ENCODE measurements at regions not wholly inside any gene's neighbourhood (a gene's known extent, or its start where the extent isn't known, plus 50 kb on each side); places are given as distances from the start of the nearest gene placed in this dataset.

- ChIA-PET CTCF (no interaction called here), POLR2A (ENCODE audit: low non-redundant PET) (no interaction called here)
- no peaks in the 10 kb centered on the region for H3K4me1 ChIP-seq (ENCODE audit: insufficient read depth, low read length, poor library complexity, severe bottlenecking)
- no peak for TF ChIP-seq EZH2 (IDR thresholded peaks at IDR 0.05; ENCODE audit: borderline replicate concordance, low read depth, low read length, poor library complexity, severe bottlenecking)
- BruUV-seq (replicated peaks) = no TSS peak
- DNase-seq (ENCODE audit: low spot score) = no peak
- H3K36me3 ChIP-seq (ENCODE audit: insufficient read depth, low read length, poor library complexity, severe bottlenecking) = no peaks in the 10 kb centered on the region
- no peak overlapping the region for H3K4me3 ChIP-seq (ENCODE audit: low read depth, low read length, poor library complexity, severe bottlenecking)
- H3K27ac ChIP-seq (ENCODE audit: low read depth, low read length, poor library complexity, severe bottlenecking) = no peak overlapping the region
- intact Hi-C loops (cut with micrococcal nuclease; ENCODE audit: unreplicated experiment) = no loop called here
- H3K27me3 ChIP-seq (replicated peaks; ENCODE audit: insufficient read depth, low read depth, low read length, poor library complexity) = no peaks in the 10 kb centered on the region
- peaks cover 25% of the 10 kb centered on the region for H3K9me3 ChIP-seq (ENCODE audit: low read depth, low read length, poor library complexity, severe bottlenecking)
These were observed 771.5 kb downstream of the GALR1 start for GRCh38 chr18:78021196-78021595.

GRCh38 chr18:78031589-78031988 lies 781.9 kb downstream of the GALR1 start:
- H3K4me3 ChIP-seq (ENCODE audit: low read depth, low read length, poor library complexity, severe bottlenecking) = no peak overlapping the region
- intact Hi-C loops (cut with micrococcal nuclease; ENCODE audit: unreplicated experiment) = no loop called here
- no TSS peak for BruUV-seq (replicated peaks)
- no peaks in the 10 kb centered on the region for H3K36me3 ChIP-seq (ENCODE audit: insufficient read depth, low read length, poor library complexity, severe bottlenecking)
- ChIA-PET CTCF (no interaction called here), POLR2A (ENCODE audit: low non-redundant PET) (no interaction called here)
- no peaks in the 10 kb centered on the region for H3K4me1 ChIP-seq (ENCODE audit: insufficient read depth, low read length, poor library complexity, severe bottlenecking)
- DNase-seq (ENCODE audit: low spot score) = no peak
- H3K27ac ChIP-seq (ENCODE audit: low read depth, low read length, poor library complexity, severe bottlenecking) = no peak overlapping the region
- H3K27me3 ChIP-seq (replicated peaks; ENCODE audit: insufficient read depth, low read depth, low read length, poor library complexity) = no peaks in the 10 kb centered on the region
- TF ChIP-seq CTCF (conservative IDR thresholded peaks at IDR 0.05; ENCODE audit: low read depth, low read length) (no peak), EZH2 (IDR thresholded peaks at IDR 0.05; ENCODE audit: borderline replicate concordance, low read depth, low read length, poor library complexity, severe bottlenecking) (no peak)
- peaks cover 21% of the 10 kb centered on the region for H3K9me3 ChIP-seq (ENCODE audit: low read depth, low read length, poor library complexity, severe bottlenecking)

- Histone ChIP-seq H3K36me3 (ENCODE audit: insufficient read depth, low read length, poor library complexity, severe bottlenecking) (no peaks in the 10 kb centered on the region), H3K27me3 (replicated peaks; ENCODE audit: insufficient read depth, low read depth, low read length, poor library complexity) (no peaks in the 10 kb centered on the region), H3K4me3 (ENCODE audit: low read depth, low read length, poor library complexity, severe bottlenecking) (no peak overlapping the region), H3K27ac (ENCODE audit: low read depth, low read length, poor library complexity, severe bottlenecking) (no peak overlapping the region), H3K4me1 (ENCODE audit: insufficient read depth, low read length, poor library complexity, severe bottlenecking) (no peaks in the 10 kb centered on the region), H3K9me3 (ENCODE audit: low read depth, low read length, poor library complexity, severe bottlenecking) (peaks cover 21% of the 10 kb centered on the region)
- intact Hi-C loops (cut with micrococcal nuclease; ENCODE audit: unreplicated experiment) = no loop called here
- DNase-seq (ENCODE audit: low spot score) = no peak
- ChIA-PET POLR2A (ENCODE audit: low non-redundant PET) (no interaction called here), CTCF (no interaction called here)
- BruUV-seq (replicated peaks) = no TSS peak
- TF ChIP-seq CTCF (conservative IDR thresholded peaks at IDR 0.05; ENCODE audit: low read depth, low read length) (no peak), EZH2 (IDR thresholded peaks at IDR 0.05; ENCODE audit: borderline replicate concordance, low read depth, low read length, poor library complexity, severe bottlenecking) (no peak)
These were observed 782.3 kb downstream of the GALR1 start for GRCh38 chr18:78031991-78032390.

- DNase-seq (ENCODE audit: low spot score) = no peak
- no peak overlapping the region for H3K27ac ChIP-seq (ENCODE audit: low read depth, low read length, poor library complexity, severe bottlenecking)
- POLR2A ChIA-PET (ENCODE audit: low non-redundant PET) = no interaction called here
- peaks cover 25% of the 10 kb centered on the region for H3K9me3 ChIP-seq (ENCODE audit: low read depth, low read length, poor library complexity, severe bottlenecking)
- no TSS peak for BruUV-seq (replicated peaks)
- no peak for TF ChIP-seq CTCF (conservative IDR thresholded peaks at IDR 0.05; ENCODE audit: low read depth, low read length)
- intact Hi-C loops (cut with micrococcal nuclease; ENCODE audit: unreplicated experiment) = no loop called here
- CTCF ChIA-PET = no interaction called here
- no peaks in the 10 kb centered on the region for H3K36me3 ChIP-seq (ENCODE audit: insufficient read depth, low read length, poor library complexity, severe bottlenecking)
- no peaks in the 10 kb centered on the region for H3K4me1 ChIP-seq (ENCODE audit: insufficient read depth, low read length, poor library complexity, severe bottlenecking)
- no peaks in the 10 kb centered on the region for H3K27me3 ChIP-seq (replicated peaks; ENCODE audit: insufficient read depth, low read depth, low read length, poor library complexity)
- H3K4me3 ChIP-seq (ENCODE audit: low read depth, low read length, poor library complexity, severe bottlenecking) = no peak overlapping the region
These were observed 782.9 kb downstream of the GALR1 start for GRCh38 chr18:78032574-78032973.
